HTR-8/SVneo (cell line): ENCODE measurements at regions not wholly inside any gene's neighbourhood (a gene's known extent, or its start where the extent isn't known, plus 50 kb on each side); places are given as distances from the start of the nearest gene placed in this dataset.
A peak's percentile ranks its signal among the peaks of the same experiment; 100 is the strongest.

Experiments used
- DNase-seq: peaks from one replicate; pipeline ENCODE4 v3.0.0; 2011; ENCODE audit warnings: low spot score, mixed read lengths; ENCODE audit not compliant: insufficient read length
- FAIRE-seq: peaks from 2 replicates; lab custom pipeline; 2011; peaks lifted over from hg19 to GRCh38; lab: Jason Lieb, UNC

DNA sequence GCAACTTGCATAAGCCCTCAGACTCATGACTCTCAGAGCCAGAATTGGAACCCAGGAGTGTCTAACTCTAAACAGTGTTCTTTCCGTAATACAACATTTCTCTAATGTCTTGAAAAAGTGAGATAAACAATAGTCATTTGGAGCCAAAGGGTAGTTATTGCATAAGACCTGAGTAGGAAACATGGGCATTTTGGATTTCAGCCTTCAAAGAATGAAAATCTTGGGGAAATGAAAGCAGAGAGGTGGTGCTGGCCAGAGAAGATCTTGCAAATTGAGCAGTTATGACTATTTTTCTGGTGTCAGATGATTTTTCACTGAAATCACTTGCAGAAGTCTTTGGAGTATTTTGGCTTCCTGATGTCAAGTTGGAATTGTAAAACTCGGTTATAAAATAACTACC, 379.4 kb downstream of the DIPK2A start:
- DNase-seq (no peak), FAIRE-seq (no peak)

DNA sequence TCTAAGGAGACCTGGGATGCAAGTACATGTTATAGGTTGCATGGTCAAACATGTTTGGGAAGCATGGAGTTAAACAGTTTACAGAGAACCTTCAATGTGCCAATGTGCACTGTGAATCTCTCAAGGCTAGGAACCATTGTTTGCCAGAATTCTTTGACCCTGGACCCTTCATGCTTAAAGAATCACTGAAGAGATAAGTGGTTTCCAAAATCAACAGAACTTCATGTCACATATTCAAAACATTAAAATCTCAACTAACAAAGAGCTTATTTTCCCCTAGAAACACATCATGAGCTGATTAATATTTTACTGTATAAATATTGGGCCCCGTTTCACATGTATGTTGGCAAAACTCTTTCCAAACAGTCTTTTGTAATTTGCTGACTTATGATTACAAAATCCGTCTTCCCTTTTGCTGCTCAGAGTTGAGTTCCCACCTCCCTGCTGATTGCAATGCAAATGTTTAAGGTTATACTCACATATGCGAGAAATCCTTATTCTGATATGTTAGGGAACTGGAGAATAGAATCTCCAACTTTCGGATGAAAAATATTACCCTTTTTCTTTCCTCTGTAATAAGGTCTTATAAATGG, 380.2 kb downstream of the DIPK2A start:
- FAIRE-seq (no peak), DNase-seq (no peak)

DNA sequence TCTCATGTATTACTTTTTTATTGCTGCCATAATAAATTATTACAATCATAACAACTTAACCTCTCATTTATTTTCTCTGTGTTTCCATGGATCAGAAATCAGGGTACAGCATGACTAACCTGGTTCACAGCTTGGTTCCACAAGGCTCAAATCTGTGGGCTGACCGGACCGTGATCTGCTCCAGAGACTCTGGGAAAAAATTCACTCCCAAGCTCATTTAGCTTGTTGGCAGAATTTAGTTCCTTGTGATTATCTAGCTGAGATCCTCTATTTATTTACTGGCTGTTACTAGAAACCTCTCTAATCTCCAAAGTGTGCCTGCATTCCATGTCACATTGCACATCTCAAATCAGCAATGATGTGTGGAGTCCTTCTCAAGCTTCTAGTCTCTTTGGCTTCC, 386.6 kb downstream of the DIPK2A start:
- DNase-seq (no peak), FAIRE-seq (no peak)

DNA sequence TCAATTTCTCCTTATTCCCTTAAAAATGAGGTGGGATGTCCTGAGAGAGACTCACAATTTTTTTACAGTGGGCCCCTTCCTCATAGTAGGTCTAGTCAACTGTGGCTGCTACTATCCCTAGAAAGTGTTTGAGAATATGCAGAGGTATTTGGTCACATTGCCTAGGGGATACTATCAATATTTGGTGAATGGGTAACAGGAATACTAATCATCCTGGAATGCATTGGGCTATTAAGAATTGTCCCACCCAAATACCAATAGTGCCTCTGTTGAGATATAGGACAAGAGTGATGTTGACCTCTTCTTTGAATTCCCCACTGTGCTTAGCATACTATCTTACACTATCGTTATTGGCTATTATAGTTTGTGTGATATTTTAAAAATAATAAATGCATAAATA, 389.4 kb downstream of the DIPK2A start:
- peak; percentile 13 for FAIRE-seq
- no peak for DNase-seq

DNA sequence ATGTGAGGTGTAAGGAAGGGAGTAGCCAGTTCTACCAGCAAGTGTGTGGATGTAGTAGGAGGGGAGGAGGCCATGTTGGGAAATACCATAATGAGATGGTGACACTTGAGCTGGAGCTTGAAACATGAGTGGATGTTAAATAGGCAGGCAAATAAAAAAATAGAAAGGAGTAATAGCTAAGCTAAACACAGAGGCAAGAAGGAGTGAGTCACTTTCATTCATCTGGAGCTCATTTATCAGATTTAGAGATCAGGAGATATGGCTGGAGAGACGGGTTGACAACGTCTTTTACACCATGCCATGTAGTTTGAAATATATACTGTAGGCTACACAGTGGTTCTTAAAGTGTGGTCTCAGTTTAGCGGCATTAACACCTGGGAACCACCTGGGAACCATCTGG, 390.5 kb downstream of the DIPK2A start:
- peak; percentile 31 for FAIRE-seq

DNA sequence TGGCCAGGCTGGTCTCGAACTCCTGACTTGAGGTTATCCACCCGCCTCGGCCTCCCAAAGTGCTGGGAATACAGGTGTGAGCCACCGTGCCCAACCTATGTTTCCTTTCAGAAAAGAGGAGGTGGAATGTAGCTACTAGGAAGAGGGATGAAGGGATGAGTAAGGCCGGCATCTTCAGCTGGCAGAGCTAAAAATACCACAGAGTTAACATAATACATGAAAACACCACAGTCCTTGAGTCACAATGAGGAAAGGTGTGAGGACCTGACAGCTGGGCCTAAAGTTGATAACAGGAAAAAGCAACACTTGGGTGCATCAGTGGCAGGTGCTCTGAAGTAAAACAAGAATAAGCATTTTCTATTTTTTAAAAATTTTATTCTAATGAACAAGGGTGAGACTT, 392.2 kb downstream of the DIPK2A start:
- FAIRE-seq (no peak), DNase-seq (no peak)

More for the DNA sequence above, 390.5 kb downstream of the DIPK2A start:
- no peak for DNase-seq

DNA sequence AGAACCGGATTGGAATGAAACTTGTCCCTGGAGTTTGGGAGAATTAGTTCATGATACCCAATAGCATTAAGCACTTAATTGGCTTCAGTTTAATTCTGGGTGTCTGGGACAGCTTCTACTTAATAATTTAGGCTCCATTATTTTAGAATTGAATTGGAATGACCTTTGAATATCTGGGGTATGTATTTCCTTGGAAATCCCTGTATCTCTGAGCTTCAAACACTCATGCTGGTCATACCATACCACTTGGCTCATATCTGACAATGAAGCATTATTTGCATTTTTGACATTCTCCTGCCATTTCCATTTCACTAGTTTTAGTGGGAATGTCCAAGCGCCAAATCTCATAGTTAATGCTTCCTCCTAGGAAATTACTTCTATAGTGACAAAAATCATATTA, 393.1 kb downstream of the DIPK2A start:
- DNase-seq (peak; percentile 4), FAIRE-seq (no peak)

DNA sequence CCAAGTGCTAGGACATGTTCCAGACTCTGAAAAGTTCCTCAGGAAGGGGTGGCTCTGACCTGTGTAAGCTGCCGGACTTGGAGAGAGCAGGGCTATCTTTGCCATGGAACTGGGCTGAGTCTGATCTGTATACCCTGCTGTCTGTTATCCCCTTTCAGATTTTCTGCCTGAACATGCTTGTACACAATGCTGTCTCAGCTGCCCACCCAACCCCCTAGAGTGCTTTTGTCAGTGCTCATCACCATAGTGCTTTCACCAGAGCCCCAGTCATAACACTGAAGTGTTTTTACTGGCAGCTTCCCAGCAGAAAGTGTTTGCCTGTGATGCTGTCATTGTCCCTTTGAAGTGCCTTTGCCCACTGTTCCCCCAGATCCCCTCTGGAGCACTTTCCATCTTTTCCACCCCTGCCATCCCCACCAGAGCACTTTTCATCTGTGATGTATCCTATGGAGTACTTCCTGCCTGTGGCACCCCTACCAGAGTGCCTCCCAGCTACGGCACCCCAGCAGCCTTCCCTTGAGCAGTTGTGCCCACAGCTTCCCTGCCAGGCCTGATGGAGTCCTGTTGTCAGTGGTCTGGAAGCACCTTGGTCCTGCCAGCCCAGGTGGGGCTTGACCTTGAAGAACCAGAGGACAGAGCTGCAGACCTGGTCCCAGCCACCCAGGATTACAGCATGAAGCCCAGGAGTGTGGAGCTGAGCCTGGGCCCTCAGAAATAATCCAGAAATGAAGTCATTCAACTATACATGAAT, 397.7 kb downstream of the DIPK2A start:
- DNase-seq: no peak
- no peak for FAIRE-seq

DNA sequence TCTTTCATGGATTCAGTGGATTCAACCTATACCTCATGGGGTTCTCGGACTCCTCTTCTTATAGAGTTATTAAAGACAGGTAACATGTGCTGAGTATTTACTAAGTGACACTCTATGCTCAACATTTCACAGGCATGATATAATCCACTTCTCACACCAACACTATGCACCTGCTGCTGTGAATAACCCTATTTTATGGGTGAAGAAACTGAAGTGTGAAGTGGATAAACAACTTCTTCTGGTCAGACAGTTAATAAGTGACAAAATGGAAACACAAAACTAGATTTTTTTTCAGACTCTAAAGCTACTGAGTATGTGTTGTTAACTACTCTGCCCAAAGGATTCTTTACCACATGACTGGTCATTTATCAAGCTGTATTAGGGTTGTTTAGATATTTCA, 403.5 kb downstream of the DIPK2A start:
- no peak for FAIRE-seq
- no peak for DNase-seq

DNA sequence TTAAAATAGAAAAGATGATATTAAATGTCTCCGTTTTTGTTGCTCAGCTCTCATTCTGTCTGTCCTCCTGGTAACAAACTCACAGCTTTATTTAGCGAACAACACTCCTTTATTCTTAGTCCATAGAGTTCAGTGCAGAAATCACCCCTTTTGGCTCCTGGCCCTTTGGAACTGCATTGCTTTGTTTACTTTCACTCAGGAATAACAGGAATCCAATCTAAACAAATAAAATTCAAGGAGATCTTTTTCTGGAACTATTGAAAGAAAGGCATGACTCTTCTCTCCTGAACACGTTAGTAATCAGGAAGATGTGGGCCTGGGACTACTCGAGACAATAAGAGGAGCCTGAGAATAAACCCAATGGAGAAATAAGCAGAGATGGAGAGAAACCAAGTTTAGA, 409.2 kb downstream of the DIPK2A start:
- FAIRE-seq: no peak
- no peak for DNase-seq

DNA sequence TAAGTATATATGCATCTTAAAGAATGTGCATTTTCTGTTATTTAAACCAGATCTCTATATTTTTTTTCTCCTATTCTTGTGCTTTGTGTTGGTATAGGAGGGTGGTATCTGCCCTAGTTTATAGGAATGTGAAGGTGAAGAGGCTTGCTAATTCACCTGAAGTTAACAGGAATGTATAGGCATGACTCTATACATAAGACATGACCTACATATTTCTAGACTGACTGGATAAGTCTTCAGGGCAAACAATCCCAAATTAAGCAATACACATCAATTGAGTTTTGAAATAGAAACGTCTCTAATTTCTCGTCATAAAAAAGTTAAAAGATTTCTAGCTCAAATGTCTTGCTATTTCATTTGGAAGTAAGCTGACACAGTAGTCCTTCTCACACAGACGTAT, 410.0 kb downstream of the DIPK2A start:
- FAIRE-seq: no peak
- DNase-seq: no peak

DNA sequence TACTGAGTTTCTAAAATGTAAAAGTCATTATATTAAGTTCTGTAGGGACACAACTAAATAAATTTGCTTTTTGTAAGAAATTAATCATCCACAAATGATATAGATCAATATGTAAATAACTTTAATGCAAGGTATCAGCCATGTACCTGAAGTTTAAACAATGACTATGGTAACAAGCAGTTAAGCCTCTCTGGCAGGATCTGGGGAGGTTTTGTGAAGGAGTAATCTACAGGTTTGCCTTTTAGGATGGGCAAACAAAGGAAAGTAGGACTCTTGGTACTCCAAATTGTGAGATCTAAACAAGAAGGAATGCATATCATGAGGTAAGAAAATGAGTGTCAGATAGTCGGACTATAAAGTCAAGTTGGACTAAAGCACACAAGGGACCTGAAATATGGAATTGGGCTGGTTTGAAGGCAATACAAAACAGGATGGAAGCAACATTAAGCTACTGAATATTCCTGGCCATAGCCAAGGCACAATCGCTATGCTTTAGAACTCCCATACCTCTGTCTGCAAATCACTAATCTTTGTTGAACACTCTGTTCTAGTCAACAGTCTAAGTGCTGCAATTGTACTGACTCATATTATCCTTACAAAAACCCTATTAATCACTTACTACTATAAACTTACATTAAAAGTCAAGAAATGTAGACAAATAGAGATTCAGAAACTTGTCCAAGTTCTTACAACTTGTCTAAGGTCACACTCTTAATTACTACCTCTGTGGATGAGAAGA, 412.8 kb downstream of the DIPK2A start:
- no peak for FAIRE-seq
- no peak for DNase-seq

DNA sequence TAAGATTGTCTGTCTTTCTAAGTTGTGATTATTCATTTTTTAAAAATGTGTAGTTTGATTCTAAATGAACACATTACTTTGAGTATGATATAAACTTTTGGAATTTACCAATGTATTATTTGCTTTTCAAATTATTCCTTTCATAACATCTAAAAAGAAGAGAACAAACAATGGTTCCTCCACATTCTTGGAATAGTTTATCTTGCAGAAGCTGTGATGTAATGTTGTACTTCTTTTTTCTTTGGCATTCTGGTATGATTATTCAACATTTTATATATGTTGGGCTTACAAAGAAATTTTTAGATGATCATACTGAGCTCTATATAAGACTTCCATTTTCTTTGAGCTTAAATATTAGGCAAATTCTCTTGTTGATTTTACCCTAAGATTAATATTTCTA, 419.2 kb downstream of the DIPK2A start:
- FAIRE-seq: no peak
- no peak for DNase-seq

DNA sequence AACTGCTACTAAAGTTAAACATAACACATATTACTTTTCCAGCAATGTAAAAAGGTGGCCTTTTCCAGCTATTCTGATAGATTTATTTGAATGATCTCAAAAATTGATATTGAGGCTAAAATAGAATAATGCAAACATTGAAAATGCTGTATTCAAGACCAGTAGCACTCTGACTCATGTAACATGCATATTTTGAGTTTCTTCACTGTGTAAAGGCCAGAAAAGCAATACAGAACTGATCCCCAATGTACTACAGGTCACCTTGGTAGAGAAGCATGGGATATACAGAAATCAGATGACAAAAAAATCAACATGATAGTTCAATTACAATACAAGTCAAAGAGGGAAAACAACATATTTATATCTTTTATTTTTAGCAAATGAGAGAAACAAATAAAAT, 419.6 kb downstream of the DIPK2A start:
- no peak for DNase-seq
- FAIRE-seq: no peak

DNA sequence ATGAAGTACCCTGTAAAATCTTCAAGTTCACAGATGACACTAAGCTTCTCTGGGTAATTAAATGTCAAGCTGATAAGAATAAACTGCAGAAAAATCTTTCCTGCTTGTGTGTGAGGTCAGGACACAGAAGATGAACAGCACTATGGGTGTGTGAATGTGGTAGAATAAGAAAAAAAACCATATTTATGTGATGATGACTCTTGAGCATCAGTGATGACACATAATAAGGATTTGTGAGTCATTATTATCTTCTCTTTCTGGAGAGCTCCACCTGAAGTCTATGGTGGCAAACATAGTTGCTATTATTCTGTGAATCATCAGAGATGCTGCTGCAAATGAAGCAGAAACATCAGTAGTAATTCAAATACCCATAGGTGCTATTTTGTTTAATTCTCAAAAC, 422.4 kb downstream of the DIPK2A start:
- no peak for FAIRE-seq
- no peak for DNase-seq

DNA sequence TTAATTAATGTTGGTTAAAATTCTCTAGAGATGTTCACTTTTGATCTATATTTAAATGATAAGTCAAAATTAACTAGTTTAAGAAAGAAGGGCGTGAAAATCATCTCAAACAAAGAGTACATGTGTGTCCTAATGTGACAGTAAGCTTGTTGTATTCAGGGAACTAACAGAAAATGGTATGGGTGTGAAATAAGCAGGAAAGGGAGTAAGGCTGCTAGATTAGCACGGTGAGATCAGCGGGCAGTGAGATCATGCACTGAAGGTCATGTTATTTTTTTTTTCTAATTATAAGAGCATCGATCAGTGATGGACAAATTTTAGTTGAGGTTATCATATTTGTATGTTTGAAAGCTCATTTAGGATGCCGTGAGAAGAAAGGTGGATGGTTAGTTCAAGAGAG, 430.8 kb downstream of the DIPK2A start:
- DNase-seq: no peak

DNA sequence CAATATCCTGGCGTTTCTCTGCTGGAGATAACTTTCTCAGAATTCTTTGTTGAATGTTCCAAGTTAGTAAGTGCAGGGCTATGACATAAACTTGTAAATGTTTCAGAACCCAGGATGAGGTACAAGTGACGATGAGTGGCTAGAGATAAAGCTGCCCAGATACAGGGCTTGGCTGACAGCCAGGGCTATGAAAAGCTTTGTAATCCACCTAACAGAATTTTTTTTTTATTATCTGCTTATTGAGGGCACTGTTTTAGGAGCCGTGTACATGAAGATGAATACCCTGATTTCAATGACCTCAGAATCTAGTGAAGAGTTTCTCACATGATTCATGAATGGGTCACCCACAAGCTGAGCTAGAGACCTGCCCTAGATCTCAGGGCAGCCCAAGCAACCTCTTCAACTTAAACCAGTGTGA, 431.4 kb downstream of the DIPK2A start:
- DNase-seq: no peak
- no peak for FAIRE-seq

More for the DNA sequence above, 430.8 kb downstream of the DIPK2A start:
- FAIRE-seq: no peak

DNA sequence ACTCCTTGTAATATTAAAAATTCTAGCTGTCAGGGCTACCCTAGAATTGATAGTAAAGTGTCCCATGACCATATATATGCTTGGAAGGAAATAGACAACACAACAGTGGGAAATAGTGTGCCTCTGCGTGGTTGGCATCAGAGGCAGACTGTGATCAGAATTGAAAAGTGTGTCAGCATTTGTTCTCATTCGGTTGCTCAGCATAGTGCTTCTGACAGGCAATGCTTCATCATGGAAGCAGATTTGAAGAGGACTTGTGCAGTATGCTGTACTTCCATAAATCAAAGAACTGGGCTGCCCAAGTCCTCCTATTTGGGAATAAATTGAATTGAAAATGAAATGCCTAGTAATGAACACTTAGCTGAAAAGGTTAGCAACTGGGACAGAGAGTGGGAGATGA, 435.7 kb downstream of the DIPK2A start:
- no peak for FAIRE-seq

DNA sequence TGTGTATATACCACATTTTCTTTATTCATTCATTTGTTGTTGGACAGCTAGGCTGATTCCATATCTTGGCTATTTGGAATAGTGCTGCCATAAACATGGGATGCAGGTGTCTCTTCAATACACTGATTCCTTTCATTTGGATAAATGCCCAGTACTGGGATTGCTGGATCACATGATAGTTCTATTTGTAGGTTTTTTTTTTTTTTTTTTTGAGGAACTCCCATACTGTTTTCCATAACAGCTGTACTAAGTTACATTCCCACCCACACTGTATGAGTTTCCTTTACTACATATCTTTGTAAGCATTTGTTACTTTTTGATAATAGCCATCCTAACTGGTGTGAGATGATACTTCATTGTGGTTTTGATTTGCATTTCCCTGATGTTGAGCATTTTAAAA, 437.7 kb downstream of the DIPK2A start:
- FAIRE-seq (no peak), DNase-seq (no peak)

More for the DNA sequence above, 435.7 kb downstream of the DIPK2A start:
- DNase-seq: no peak

DNA sequence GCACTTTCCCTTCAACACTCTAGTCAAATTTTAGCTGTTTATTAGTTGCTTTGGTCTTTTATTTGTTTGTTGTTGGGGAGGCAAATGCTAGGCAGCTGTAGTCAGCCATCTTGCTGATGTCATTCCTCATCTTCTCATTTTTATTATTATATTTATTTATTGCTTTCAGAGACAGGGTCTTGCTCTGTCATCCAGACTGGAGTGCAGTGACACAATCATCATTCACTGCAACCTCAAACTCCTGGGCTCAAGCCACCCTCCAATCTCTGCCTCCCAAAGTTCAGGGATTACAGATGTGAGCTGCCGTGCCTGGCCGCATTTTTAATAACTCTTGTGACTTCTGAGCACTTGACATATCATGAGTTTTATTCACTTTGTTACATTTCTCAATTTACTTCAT, 441.4 kb downstream of the DIPK2A start:
- DNase-seq: no peak

DNA sequence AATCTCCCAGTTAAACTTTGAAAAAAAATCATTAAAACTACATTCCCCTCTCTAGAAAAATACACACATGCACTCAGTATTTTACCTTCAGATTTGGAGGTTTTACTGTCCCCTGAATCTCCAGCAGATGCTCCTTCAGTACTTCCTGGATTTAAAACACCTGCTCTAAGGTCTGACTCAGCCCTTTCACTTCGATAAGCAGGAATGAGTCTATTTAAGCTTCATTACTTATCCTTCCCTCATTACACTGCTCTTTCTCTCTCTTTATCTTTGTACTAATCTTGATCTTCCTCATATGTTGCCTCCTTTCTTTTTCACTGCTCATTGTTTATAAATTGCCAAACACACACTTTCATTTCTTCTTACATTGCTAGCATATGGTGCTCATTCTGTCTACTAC, 443.9 kb downstream of the DIPK2A start:
- FAIRE-seq: no peak

More for the DNA sequence above, 441.4 kb downstream of the DIPK2A start:
- FAIRE-seq: no peak

More for the DNA sequence above, 443.9 kb downstream of the DIPK2A start:
- DNase-seq: no peak
